UCSD-AML1 (cell line): ENCODE measurements at regions not wholly inside any gene's neighbourhood (a gene's known extent, or its start where the extent isn't known, plus 50 kb on each side); places are given as distances from the start of the nearest gene placed in this dataset.

ENCODE experiments used
- DNase-seq: peaks from one replicate; lab custom pipeline; 2025; ENCODE audit not compliant: unreplicated experiment; lab: John Stamatoyannopoulos, UW

DNA sequence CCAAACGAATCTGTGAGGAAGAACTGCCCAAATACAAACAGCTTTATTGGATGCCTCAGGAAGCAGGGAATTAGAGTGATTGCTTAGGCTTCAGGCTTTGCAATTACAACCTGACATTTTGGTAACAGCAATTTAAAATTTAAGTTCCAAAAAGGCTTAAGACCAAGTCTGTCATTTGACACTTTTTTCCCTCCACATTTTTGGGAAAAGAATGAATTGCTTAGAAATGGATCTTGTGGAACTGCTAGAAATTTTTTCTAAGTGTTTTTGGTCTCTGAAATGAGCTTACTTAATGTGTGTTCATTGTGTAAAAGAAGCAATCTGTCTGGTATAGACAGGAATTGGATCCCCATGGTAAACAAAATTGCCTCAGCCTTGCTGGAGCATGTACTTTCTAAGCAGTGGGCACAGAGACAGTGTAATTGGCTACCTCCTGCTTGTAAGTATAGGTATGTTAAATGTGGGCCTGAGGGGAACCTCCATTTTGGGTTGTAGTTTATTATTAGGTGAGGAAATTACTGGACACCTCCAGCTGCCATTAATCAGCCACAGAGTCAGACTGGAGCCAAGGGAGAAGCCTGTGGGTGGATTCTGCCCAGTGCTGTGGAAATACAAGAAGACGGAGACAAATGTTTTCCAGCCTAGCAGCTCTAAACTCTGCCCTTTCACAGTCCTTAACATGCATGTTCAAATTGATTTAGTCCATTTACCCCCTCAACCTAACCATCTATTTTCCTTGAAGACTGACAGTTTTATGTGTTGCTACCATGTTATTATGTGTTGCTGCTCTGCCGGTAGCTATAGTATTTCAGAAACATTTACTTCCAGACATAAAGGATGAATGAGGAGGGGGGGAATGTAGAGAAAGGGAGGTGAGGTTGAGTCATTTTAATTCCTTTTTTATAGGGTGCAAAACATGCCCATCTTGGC is 473.0 kb downstream of the SPRY1 start:
- no peak for DNase-seq

DNA sequence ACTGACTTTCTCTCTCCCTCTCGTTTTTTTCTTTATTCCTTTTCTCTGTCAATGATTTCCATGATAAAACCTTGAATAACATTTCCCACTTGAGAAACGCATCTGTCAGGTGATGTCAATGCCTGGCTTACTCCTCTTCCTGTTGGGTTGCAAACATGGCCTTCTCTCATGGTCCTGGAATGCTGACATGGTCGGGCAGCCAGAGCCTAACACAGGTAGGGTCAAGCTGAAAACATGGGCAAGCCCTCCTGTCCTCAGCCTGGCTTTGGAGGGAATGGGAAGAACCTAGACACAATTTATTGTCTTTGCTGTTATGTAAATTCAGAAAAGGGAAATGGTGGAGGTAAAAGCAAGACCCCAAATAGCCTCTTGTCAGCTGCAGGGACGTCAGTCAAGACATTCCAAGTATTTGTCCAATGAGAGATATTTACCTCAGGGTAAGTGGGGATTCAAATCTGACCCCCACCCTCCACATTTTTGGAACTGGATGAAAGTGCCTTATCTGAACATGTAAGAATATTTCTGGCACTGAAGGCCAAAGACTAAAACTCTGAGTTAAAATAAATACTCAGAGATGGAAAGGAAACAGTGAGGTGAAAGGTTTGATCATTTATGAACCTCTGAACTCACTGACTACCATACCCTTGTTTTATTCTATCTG is 473.8 kb downstream of the SPRY1 start:
- DNase-seq, result no peak

DNA sequence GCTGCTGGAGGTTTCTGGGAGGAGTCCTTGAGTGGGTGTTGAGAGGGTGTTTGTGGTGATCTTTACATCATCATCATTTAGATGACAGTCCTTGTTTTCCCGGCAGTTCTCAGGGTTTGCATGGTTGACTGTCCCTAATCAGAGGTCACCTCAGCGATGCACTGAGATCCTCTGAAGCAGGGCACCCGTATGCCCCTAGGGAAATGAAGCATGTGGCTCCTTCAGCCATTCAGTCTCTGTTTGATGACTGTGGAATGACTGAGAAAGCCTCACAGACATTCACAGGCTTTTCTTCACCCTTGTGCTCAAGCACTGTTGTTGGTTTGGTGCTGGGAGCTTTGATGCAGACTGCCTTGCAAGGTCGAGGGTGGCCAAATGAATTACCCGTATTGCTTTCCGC is 474.7 kb downstream of the SPRY1 start:
- no peak for DNase-seq

DNA sequence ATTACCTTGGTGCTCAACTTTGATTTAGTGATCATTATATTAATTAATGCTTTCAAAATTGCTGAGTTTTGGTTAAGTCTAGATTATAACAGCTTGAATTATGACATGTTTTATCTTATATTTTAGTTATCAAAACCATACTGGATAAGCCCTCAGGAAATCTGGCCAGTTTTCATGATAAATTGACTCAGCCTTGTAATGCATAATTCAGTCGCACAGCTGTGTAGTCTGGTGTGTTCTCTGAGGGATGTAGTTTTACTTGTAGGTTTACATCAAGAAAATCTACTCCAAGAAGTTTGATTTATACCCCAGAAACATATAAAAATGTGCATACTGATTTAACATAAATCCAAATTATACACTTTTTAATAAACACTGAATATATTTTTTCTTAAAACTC is 477.5 kb downstream of the SPRY1 start:
- DNase-seq, result no peak

DNA sequence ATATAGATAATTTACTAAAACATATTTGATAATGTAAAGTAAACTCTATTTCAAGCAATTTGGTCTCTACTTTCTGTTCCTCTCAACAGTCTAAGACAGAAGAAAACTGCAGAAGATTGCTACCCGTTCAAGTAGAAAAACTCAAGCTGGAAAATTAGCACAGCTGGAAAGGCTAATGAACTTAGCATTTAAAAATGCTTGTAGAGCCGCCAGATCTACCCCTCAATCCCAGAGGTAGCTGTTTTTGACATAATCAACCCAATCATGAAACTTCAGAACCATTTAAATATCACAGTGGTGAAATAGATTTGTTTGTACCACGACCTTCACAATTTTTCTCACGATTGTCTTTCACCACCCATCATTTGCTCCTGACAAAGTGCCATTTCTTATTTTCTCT is 479.5 kb downstream of the SPRY1 start:
- DNase-seq, result no peak

- no peak for DNase-seq
Measured at GRCh38 chr4:123876671-123877101, 480.1 kb downstream of the SPRY1 start.

DNA sequence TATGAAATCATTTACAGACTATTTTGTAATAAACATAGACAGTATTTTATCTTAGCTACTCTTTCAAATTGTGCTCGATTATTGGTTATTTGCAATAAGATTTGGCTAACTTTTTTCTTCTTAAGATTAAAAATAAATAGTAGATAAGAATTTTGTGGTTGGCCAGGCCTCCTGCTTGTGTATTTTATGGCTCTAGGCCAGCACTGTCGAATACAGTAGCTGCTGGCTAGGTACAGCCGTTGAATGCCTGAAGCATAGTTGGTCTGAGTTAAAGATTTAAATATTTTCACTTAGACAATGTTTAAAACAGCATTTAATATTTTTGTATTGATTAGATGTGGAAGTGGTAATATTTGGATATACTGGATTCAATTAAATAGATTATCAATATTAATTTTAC is 481.0 kb downstream of the SPRY1 start:
- DNase-seq, result no peak

DNA sequence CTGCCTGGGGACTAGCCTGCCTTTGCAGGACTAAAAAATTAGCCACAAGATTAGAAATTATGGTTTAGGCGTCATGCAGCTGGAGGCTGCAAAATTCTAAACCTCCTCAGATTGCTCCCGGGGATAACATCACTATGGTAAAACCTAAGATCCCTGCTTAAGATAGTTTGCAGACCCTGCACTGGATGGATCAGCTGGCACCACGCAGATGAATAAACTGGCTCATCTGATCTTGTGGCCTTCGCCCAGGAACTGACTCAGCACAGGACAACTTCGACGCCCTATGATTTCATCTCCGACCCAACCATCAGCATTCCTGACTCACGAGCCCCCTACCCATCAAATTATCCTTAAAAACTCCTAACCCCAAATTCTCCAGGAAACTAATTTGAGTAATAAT is 482.4 kb downstream of the SPRY1 start:
- no peak for DNase-seq

GRCh38 chr4:123880631-123881030 is 484.0 kb downstream of the SPRY1 start:
- no peak for DNase-seq

DNA sequence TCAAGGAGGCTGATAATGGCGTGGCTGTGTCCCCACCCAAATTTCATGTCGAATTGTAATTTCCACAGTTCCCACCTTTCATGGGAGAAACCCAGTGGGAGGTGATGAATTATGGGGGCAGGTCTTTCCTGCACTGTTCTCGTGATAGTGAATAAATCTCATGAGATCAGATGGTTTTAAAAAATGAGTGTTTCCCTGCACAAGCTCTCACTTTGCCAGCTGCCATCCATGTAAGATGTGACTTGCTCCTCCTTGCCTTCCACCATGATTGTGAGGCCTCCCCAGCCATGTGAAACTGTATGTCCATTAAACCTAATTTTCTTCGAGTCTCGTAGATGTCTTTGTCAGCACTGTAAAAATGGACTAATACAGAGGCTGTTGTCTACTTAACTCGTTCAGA is 488.3 kb downstream of the SPRY1 start:
- no peak for DNase-seq

DNA sequence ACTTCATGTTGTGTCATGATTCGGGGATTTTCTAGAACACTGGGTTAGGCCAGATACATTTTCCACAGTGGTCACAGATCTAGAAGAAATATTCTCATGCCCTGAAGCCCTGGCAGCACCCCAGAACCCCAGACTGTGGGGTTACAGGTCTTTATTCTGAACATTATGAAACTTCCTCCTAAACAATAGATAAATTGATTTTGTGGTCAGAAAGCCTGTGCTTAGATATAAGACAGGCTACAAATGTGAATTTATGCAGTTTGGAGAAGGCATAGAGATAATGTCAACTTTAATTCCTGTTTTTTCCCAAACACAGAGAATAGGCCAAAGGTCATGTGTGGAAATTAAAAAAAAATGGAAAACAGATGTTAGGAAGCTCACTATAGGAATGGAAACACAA is 492.9 kb downstream of the SPRY1 start:
- no peak for DNase-seq

GRCh38 chr4:123890889-123891288 is 494.3 kb downstream of the SPRY1 start:
- no peak for DNase-seq

- no peak for DNase-seq
Measured at GRCh38 chr4:123891881-123892280, 495.3 kb downstream of the SPRY1 start.

DNA sequence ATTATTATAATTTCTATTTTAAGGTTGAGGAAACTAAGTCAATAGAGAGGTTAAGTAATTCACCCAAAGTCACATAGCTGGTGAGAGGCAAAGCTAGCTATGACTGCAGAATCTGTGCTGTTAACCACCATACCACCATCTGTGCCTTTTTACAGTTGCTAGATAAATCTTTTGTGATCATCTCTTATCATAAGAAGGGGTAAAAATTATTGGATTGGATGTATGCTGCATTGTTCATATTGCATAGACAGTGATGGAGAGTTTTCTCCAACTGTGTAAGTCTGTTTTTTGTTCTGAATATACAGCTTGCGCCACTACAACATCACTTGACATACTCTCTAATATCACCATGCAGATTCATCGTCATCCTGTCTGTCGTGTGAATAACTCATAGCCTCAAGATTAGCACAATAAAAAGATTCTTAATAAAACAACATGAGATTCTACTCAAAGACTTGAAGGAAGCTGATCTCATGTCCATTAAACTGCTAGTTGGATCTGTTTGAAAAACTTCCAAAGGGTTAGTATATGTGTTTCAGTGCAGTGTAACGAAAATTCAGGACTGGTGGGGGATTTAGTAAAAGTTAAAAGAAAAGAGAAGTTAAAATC is 495.9 kb downstream of the SPRY1 start:
- DNase-seq, result no peak

DNA sequence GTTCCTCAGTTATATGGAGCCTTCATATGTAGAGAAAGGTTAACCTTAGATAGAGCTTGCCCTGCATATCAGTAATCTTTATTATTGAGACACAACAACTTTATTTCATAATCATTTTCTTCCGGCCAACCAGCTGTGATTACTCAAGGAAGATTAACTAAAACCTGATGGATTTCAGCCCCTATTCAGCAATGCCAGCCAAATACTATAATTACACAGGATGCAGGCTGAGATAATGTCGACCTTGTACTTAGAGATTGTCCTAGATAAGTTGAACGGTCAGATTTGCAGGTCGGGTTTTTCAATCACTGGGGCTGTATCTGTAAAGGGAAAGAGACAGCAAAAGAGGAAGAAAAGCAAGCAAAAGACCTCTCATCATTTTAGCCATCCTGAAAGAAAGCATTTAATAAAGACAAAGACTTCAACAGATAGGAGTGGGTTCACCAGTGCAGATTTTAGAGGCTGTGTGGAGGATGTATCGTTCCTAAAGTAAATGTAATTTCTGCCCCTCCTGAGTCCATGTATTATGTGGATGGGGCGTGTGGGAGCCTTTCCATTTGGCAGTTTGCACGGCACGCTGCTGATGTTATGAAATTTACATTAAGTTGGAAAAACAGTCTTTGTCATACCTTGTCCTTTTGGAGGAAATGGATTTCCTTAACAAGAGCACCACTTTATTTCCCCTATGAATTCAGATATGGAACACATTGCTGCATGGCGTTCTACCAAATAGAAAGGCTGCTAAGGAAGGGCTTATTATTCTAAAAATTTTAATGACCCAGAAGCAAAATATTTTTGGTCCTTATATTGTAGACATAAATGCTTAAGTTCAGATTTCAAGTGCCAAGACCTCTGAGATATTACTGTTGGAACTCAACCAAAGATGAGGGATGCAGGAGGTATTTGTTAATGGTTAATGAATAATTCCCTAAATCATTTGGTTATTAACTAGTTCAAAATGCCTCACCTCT is 496.7 kb downstream of the SPRY1 start:
- no peak for DNase-seq

- DNase-seq, result no peak
Measured at GRCh38 chr4:123896446-123897071, 500.0 kb downstream of the SPRY1 start.

DNA sequence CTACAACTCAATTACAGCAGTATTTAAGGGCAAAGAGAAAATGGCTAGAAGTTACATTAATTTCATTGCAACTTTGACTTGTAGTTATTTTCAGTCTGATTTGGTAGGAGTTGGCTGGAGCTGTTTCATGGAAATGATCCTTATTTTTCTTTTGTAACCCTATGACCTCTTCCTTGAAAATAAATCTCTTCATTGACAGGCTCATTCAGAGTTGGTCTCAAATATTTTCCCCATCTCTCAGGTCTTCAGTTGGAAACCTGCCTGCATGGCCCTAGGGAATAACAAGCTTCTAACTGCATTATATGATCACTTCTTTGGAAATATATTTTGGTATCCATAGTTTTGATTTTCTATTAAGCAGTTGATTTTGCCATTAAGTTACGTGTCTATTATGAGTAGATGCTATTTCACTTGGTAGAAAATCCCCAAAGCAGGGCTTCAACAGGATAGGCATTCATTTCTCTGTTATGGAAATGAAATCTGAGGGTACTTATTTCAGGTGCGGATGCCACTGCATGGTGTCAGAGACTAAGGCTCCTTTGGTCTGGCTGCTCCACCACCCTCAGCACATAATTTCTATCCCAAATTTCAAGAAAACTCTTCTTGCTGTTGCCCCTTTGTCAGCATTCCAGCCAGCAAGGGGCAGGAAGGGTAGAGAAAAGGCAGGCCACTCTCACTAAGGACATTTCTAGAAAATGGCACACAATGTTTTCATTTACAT is 502.5 kb downstream of the SPRY1 start:
- no peak for DNase-seq

GRCh38 chr4:123904882-123905281 is 508.3 kb downstream of the SPRY1 start:
- no peak for DNase-seq

DNA sequence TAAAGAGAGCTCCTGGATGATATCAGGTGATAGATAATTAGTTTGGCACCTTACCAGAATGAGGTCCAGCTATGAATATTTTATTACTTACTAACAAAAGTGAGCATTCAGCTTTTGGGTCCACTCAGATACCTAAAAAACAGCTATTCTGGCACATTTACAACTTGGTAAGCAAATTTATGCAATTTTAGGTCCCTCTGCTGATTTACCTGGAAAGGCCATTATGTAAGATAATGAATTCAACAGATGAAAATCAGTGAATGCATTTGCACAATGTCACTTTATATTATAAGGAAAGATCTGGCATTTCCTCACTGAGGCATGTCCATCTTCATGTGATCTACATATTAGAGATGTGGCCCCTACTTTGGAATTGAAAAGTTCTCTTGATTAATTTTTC is 517.0 kb downstream of the SPRY1 start:
- no peak for DNase-seq

DNA sequence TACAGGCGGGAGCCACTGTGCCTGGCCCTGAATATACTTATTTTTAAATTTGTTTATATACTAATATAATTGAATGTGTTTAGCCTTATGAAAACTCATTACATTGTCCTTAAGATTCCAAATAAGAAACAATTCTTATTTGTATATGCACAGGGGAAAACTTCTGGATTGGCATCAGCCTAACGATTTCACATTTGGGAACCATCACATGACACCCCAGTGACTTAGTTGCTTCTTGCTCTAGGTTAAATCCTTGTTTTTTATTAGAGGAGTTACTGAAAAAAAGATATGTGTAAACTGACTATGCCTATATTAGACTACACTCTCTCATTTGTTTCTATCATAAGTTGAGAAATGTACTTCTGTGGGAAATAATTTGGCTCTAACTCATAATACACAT is 520.2 kb downstream of the SPRY1 start:
- DNase-seq, result no peak
